H1 (cell line): ENCODE measurements at regions not wholly inside any gene's neighbourhood (a gene's known extent, or its start where the extent isn't known, plus 50 kb on each side); places are given as distances from the start of the nearest gene placed in this dataset.

ENCODE experiments used
- CTCF ChIP-seq, 3 experiments: IDR thresholded peaks; 1 replicate in 2 of 3; 2 replicates in 1 of 3; pipeline versions ENCODE4 v1.5.1 to v1.6.1; 2011; ENCODE audit warnings: low read length in 3 of 3, mild to moderate bottlenecking in 3 of 3, inconsistent platforms in 2 of 3, low read depth in 1 of 3, moderate library complexity in 1 of 3; ENCODE audit not compliant: insufficient read depth in 1 of 3; ENCODE audit errors: control extremely low read depth in 1 of 3
- HDAC2 ChIP-seq, 2 experiments: fragments of 300-600 bp in 1 of 2; sonication (generic) in 1 of 2; IDR thresholded peaks; 2 replicates each; pipeline ENCODE4 v1.6.1; 2011 to 2012; ENCODE audit warnings: low read depth in 2 of 2, low read length in 2 of 2, mild to moderate bottlenecking in 2 of 2, moderate library complexity in 2 of 2, borderline replicate concordance in 1 of 2, inconsistent platforms in 1 of 2
- MAX ChIP-seq: IDR thresholded peaks from 2 replicates; pipeline ENCODE4 v1.6.1; 2012; ENCODE audit warnings: inconsistent platforms
- NRF1 ChIP-seq: IDR thresholded peaks from 2 replicates; pipeline ENCODE4 v1.6.1; 2011; ENCODE audit warnings: mild to moderate bottlenecking, low read depth, low read length, improper control_type of control experiment
- PHF8 ChIP-seq: fragments of 200-600 bp; sonication (generic); conservative IDR thresholded peaks from 2 replicates; pipeline ENCODE4 v1.7.1; 2012; ENCODE audit warnings: low read depth, mild to moderate bottlenecking, inconsistent platforms, low read length, moderate library complexity
- POLR2AphosphoS5 ChIP-seq: IDR thresholded peaks from 2 replicates; pipeline ENCODE4 v1.6.1; 2011; ENCODE audit warnings: low read depth, low read length
- SIN3A ChIP-seq, 2 experiments: IDR thresholded peaks in 1 of 2; conservative IDR thresholded peaks in 1 of 2; 2 replicates each; pipeline ENCODE4 v1.6.1; 2011 to 2012; ENCODE audit warnings: low read length in 2 of 2, improper control_type of control experiment in 1 of 2, low read depth in 1 of 2, mild to moderate bottlenecking in 1 of 2
- SP1 ChIP-seq: IDR thresholded peaks from 2 replicates; pipeline ENCODE4 v1.6.1; 2011; ENCODE audit warnings: low read depth, low read length
- SRF ChIP-seq: IDR thresholded peaks from 2 replicates; pipeline ENCODE4 v1.6.1; 2011; ENCODE audit warnings: mild to moderate bottlenecking, low read depth, low read length, moderate library complexity
- SUZ12 ChIP-seq: fragments of 200-600 bp; sonication (generic); IDR thresholded peaks from 2 replicates; pipeline ENCODE4 v1.6.1; 2012; ENCODE audit warnings: mild to moderate bottlenecking, inconsistent platforms, low read length, moderate library complexity, mixed read lengths

GRCh38 chr7:106543221-106543757 is 117.7 kb downstream of the CCDC71L start:
- no peak for TF ChIP-seq SUZ12
- no peak for TF ChIP-seq SP1
- TF ChIP-seq CTCF (IDR thresholded peaks at IDR 0.05; ENCODE audit: control extremely low read depth in 1 of 3, insufficient read depth in 1 of 3, low read depth in 1 of 3, low read length in 3 of 3): no peak
- no peak for TF ChIP-seq SIN3A (conservative IDR thresholded peaks at IDR 0.05 in 1 of 2, IDR thresholded peaks at IDR 0.05 in 1 of 2; ENCODE audit: low read depth in 1 of 2, low read length in 2 of 2)
- TF ChIP-seq SRF: no peak
- no peak for TF ChIP-seq PHF8
- TF ChIP-seq NRF1: no peak
- no peak for TF ChIP-seq POLR2AphosphoS5
- no peak for TF ChIP-seq MAX
- no peak for TF ChIP-seq HDAC2 (IDR thresholded peaks at IDR 0.05; ENCODE audit: borderline replicate concordance in 1 of 2, low read depth in 2 of 2, low read length in 2 of 2)
